Panc1 (cell line): ENCODE measurements at regions not wholly inside any gene's neighbourhood (a gene's known extent, or its start where the extent isn't known, plus 50 kb on each side); places are given as distances from the start of the nearest gene placed in this dataset.

Source experiments
- REST ChIP-seq, 2 experiments: IDR thresholded peaks; 2 replicates each; pipeline ENCODE4 v1.6.1; 2011 to 2012; ENCODE audit warnings: low read depth in 2 of 2, control low read depth in 1 of 2, low read length in 1 of 2, mild to moderate bottlenecking in 1 of 2, moderate library complexity in 1 of 2; ENCODE audit not compliant: insufficient read depth in 1 of 2
- TF ChIP-seq, protein P1 (sequence below): fragments of 450-650 bp; IDR thresholded peaks from 2 replicates; pipeline ENCODE4 v1.5.1; 2017; ENCODE audit warnings: mild to moderate bottlenecking

GRCh38 chr5:167447466-167448375 lies 843.7 kb upstream of the WWC1 start:
- TF ChIP-seq, protein P1, sequence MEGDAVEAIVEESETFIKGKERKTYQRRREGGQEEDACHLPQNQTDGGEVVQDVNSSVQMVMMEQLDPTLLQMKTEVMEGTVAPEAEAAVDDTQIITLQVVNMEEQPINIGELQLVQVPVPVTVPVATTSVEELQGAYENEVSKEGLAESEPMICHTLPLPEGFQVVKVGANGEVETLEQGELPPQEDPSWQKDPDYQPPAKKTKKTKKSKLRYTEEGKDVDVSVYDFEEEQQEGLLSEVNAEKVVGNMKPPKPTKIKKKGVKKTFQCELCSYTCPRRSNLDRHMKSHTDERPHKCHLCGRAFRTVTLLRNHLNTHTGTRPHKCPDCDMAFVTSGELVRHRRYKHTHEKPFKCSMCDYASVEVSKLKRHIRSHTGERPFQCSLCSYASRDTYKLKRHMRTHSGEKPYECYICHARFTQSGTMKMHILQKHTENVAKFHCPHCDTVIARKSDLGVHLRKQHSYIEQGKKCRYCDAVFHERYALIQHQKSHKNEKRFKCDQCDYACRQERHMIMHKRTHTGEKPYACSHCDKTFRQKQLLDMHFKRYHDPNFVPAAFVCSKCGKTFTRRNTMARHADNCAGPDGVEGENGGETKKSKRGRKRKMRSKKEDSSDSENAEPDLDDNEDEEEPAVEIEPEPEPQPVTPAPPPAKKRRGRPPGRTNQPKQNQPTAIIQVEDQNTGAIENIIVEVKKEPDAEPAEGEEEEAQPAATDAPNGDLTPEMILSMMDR, result no peak
- no peak for TF ChIP-seq REST (IDR thresholded peaks at IDR 0.05; ENCODE audit: insufficient read depth in 1 of 2, low read depth in 2 of 2, low read length in 1 of 2)
